CD4-positive, alpha-beta T cell treated with Interleukin-1 beta for 1 hour (primary cell): ENCODE measurements at regions not wholly inside any gene's neighbourhood (a gene's known extent, or its start where the extent isn't known, plus 50 kb on each side); places are given as distances from the start of the nearest gene placed in this dataset.
"Not testable (repeated sequence)": the region's sequence is repeated elsewhere in the genome, so short reads cannot be mapped to it uniquely, and the experiment has no call there.

Experiments
- DNase-seq, 2 donors: peaks; one replicate each; pipeline ENCODE4 v3.0.0-alpha.2; 2020 to 2022

- no peak for DNase-seq
Measured at GRCh38 chr10:26355241-26355640, 82.9 kb upstream of the APBB1IP start.

DNA sequence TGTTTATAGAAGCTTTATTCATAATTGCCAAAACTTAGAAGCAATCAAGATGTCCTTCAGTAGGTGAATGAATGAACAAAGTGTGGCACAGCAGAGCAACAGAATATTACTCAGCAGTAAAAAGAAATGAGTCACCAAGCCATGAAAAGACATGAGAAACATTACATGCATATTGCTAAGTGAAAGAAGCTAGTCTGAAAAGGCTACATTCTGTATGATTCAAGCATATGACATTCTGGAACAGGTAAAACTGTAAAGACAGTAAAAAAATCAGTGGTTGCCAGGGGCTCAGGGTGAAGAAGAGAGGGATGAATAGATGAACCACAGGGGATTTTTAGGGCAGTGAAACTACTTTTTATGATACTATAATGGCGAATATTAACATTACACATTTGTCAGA lies 80.9 kb upstream of the APBB1IP start:
- DNase-seq, result no peak

- DNase-seq, result no peak
Measured at GRCh38 chr10:26358071-26358470, 80.1 kb upstream of the APBB1IP start.

GRCh38 chr10:26359670-26360069 lies 78.5 kb upstream of the APBB1IP start:
- no peak for DNase-seq

DNA sequence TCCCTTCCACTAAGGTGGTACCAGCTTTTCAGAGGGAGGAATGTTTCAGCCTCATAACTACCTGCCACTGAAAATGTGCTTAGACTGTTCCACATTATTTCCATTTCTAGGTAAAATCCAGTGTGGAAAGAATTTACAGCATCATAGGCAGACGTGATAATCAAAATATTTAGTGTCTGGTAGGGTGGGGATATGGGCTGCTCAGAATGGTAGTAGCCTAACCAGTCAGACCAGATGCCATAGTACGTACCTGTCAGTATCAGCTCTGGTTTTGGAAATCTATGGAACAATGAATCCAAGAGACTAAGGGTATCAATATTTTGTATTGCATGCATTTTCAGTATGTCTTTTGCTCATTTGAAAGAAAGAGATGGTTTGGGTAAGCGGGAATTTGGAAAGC lies 76.8 kb upstream of the APBB1IP start:
- no peak for DNase-seq

DNA sequence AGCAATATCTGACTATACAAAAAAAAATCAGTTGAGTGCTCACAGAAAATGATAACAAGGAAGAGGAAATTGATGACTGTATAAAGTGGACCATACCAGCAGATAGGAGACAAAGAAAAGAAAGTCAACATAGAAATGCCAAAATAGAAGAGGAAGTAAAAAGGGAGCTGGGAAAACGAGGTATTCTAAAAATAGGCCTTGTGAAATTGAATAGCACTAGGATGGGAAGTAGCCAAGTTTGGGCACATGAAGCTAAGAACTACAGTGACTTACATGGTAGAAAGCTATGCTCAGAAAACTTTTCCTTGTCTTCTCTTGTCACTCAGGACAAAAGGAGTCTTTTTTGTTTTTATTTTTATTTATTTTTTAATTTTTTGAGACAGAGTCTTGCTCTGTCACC lies 76.2 kb upstream of the APBB1IP start:
- no peak for DNase-seq

DNA sequence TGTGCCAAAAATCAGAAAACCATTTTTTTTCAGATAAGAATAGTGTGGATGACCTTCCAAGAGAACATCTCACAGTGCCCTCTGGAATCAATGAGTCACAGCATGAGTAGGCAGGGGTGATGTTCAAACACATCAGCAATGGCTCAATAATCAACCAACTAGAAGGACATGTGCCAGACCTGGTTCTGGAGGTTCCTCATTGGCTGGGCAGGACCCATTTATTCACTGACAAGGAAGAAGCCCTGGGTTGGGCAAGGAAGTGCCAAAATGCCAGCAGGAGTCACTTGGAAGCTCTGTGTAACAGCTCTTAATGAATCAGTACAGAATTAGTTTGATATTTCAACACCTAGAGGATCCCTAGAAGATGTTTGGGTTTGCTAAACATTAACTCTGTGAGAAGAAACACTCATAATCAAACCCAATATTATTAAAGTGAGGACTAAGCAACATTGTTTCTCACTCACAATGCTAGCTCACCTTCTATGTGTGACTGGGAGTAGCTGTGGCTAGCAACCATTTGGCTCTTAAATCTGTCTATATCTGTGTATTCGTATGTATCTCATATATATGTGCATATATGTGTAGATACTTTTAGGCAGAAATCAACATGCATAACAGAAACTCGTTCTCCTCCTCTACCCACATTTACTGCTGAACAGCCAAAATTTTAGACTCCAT lies 72.3 kb upstream of the APBB1IP start:
- DNase-seq, result peak in 1 of 2 donors; percentile 11

- DNase-seq, result not testable (repeated sequence)
Measured at GRCh38 chr10:26367035-26367434, 71.1 kb upstream of the APBB1IP start.

GRCh38 chr10:26367771-26368170 lies 70.4 kb upstream of the APBB1IP start:
- DNase-seq, result peak; percentile 10 to 22

GRCh38 chr10:26368463-26368862 lies 69.7 kb upstream of the APBB1IP start:
- no peak for DNase-seq

- no peak for DNase-seq
Measured at GRCh38 chr10:26372513-26373354, 65.4 kb upstream of the APBB1IP start.

GRCh38 chr10:26374426-26374825 lies 63.7 kb upstream of the APBB1IP start:
- peak in 1 of 2 donors; percentile 3 for DNase-seq

DNA sequence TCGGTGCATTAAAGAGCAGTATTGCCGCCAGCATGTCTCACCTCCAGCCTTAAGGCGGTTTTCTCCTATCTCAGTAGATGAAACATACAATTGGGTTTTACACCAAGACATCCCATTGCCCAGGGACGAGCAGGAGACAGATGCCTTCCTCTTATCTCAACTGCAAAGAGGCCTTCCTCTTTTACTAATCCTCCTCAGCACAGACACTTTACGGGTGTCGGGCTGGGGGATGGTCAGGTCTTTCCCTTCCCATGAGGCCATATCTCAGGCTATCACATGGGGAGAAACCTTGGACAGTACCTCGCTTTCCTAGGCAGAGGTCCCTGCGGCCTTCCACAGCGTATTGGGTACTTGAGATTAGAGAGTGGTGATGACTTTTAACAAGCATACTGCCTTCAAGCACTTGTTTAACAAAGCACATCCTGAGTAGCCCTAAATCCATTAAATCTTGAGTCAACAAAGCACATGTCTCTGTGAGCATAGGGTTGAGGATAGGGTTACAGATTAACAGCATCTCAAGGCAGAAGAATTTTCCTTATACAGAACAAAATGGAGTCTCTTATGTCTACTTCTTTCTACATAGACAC lies 60.8 kb upstream of the APBB1IP start:
- not testable (repeated sequence) for DNase-seq

DNA sequence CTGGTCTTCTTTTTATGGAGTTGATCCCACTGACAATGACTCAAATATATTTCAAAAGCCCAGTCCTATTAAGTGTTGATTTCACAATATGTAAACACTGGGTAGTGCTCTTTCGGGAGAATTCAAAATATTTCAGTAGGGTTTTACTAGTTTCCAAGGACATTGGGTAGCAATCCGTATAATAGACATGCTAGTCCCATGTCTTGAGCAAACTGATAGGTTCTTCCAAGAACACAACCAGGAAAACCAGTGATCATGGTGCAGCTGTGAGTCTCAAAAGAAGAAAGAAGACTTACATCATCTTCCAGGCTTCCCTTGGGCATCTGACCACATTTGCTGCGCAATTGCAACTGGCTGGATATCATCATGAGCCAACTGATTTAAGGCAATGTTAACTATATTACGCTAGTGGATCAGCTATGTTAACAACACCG lies 59.3 kb upstream of the APBB1IP start:
- peak in 1 of 2 donors; percentile 2 for DNase-seq

GRCh38 chr10:26380815-26381214 lies 57.3 kb upstream of the APBB1IP start:
- DNase-seq, result no peak

DNA sequence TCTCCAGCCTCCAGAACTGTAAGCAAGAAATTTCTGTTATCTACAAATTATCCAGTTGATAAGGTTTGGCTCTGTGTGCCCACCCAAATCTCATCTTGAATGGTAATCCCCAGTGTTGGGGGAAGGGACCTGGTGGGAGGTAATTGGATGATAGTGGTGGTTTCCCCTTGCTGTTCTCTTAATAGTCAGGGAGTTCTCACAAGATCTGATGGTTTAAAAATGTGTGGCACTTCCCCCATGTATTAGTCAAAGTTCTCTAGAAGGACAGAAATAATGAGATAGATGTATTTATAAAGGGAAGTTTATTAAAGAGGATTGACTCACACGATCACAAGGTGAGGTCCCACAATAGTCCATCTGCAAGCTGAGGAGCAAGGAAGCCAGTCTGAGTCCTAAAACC lies 56.2 kb upstream of the APBB1IP start:
- DNase-seq, result no peak

DNA sequence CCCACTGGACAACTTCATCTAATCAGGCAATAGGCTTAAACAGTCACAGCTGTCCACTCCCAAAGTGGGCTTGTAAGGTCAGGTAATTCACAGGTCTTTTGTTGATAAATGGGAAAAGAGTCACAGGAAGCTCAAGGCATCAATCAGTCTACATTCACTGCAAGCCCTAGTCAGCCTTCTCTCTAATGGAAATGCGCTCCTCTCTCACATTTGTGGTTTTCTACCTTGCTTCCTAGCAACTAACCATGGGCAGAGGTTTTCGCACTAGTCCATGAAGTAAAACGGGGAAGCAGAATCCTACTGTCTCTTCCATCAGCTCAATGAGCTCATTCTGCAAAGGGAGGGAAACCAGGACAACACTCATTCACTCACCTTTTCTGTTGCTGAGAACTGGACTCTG lies 53.5 kb upstream of the APBB1IP start:
- DNase-seq, result no peak

GRCh38 chr10:26385443-26385842 lies 52.7 kb upstream of the APBB1IP start:
- DNase-seq, result no peak

DNA sequence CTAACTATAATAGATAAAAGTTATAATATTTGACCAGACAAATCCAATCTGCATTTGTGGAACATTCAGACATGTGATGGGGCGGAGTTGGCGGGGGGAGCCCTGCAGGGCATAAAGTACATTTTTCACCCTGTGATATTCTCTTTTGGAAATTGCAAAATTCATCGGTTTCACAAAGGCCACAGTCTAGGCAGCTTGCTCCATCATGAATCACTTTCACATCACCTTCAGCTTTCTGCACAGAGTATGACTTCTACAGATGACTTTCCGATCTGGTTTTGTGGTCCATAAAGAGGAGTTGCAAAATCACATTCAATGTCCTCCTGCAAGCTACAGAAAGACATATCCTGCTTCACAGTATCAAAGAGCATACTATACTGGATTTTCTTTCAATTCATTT lies 51.4 kb upstream of the APBB1IP start:
- peak in 1 of 2 donors; percentile 11 for DNase-seq
